Panc1 (cell line): ENCODE measurements at regions not wholly inside any gene's neighbourhood (a gene's known extent, or its start where the extent isn't known, plus 50 kb on each side); places are given as distances from the start of the nearest gene placed in this dataset.

Experiments used
- ATAC-seq: fragments of 200-7000 bp; cut with Tn5 transposase; 2 replicates; pipeline ENCODE4 v1.9.1; 2020; ENCODE audit warnings: mild to moderate bottlenecking, moderate library complexity
- BruUV-seq: library from RNA; stranded (reverse); fragments of 400-500 nt; replicated peaks from 2 replicates; lab custom pipeline; 2021; lab: Mats Ljungman, UMichigan
- CTCF ChIA-PET: fragments of 300-600 bp; sonication (Branson Sonifier 250); formaldehyde crosslinking; loops from one replicate; lab custom pipeline; 2022; ENCODE audit warnings: antibody characterized with exemption; lab: Charles Lee
- POLR2A ChIA-PET: fragments of 300-600 bp; sonication (Branson Sonifier 250); formaldehyde crosslinking; loops from one replicate; lab custom pipeline; 2022; ENCODE audit warnings: antibody characterized with exemption; lab: Charles Lee
- DNase-seq: peaks from one replicate; pipeline ENCODE4 v3.0.0-alpha.2; 2010; ENCODE audit warnings: low read depth, low spot score
- H3K27ac ChIP-seq: 2 replicates; pipeline ENCODE4 v1.5.1; 2011; ENCODE audit warnings: mild to moderate bottlenecking, low read length, inconsistent platforms
- H3K27me3 ChIP-seq: fragments of 200-500 bp; sonication (Bioruptor generic); 2 replicates; pipeline ENCODE4 v1.6.0; 2014; ENCODE audit warnings: low read length, inconsistent platforms; ENCODE audit not compliant: control insufficient read depth, insufficient read depth
- H3K36me3 ChIP-seq: fragments of 200-500 bp; sonication (Bioruptor generic); 2 replicates; pipeline ENCODE4 v1.5.1; 2014; ENCODE audit warnings: inconsistent platforms, mild to moderate bottlenecking, low read length, moderate library complexity; ENCODE audit not compliant: control insufficient read depth, insufficient read depth
- H3K4me1 ChIP-seq: 2 replicates; pipeline ENCODE4 v1.5.1; 2011; ENCODE audit warnings: inconsistent platforms, mild to moderate bottlenecking, low read length, moderate library complexity; ENCODE audit not compliant: control insufficient read depth, insufficient read depth
- H3K4me3 ChIP-seq, 2 experiments: 2 replicates each; pipeline ENCODE4 v1.5.1; 2011 to 2012; ENCODE audit warnings: low read depth in 2 of 2, low read length in 2 of 2, mild to moderate bottlenecking in 2 of 2, inconsistent platforms in 1 of 2, moderate library complexity in 1 of 2
- H3K9me3 ChIP-seq: fragments of 200-500 bp; sonication (Bioruptor generic); 2 replicates; pipeline ENCODE4 v1.5.1; 2014; ENCODE audit warnings: low read depth, mild to moderate bottlenecking, inconsistent platforms, low read length, moderate library complexity; ENCODE audit not compliant: control insufficient read depth, insufficient read depth
- CTCF ChIP-seq: fragments of 450-650 bp; IDR thresholded peaks from 2 replicates; pipeline ENCODE4 v1.5.1; 2017; ENCODE audit warnings: mild to moderate bottlenecking
- POLR2AphosphoS5 ChIP-seq: IDR thresholded peaks from 2 replicates; pipeline ENCODE4 v1.6.1; 2012; ENCODE audit warnings: mild to moderate bottlenecking, low read depth, low read length, moderate library complexity
- REST ChIP-seq, 2 experiments: IDR thresholded peaks; 2 replicates each; pipeline ENCODE4 v1.6.1; 2011 to 2012; ENCODE audit warnings: low read depth in 2 of 2, control low read depth in 1 of 2, low read length in 1 of 2, mild to moderate bottlenecking in 1 of 2, moderate library complexity in 1 of 2; ENCODE audit not compliant: insufficient read depth in 1 of 2
- SIN3A ChIP-seq: IDR thresholded peaks from 2 replicates; pipeline ENCODE4 v1.6.1; 2012; ENCODE audit warnings: low read depth, mild to moderate bottlenecking, low read length, moderate library complexity, borderline replicate concordance; ENCODE audit not compliant: insufficient read depth
- TCF7L2 ChIP-seq: IDR thresholded peaks from 2 replicates; pipeline ENCODE4 v1.6.1; 2011; ENCODE audit warnings: mild to moderate bottlenecking, low read depth, low read length, inconsistent platforms
- in situ Hi-C: cut with HindIII; loops from 2 replicates; pipeline ENCODE4 v1.10.0; 2016; ENCODE audit warnings: low sequenced_read_pairs, low pct_unique_long_range_greater_than_20kb
- intact Hi-C: fragments of 100-400 bp; cut with micrococcal nuclease; formaldehyde crosslinking; loops from one replicate; pipeline ENCODE4 v1.10.0; 2022; ENCODE audit not compliant: unreplicated experiment

GRCh38 chr4:152106113-152106763 is 345.4 kb upstream of the GATB start:
- Histone ChIP-seq H3K4me3 (no peak overlapping the region), H3K27ac (no peak overlapping the region), H3K27me3 (no peaks in the 10 kb centered on the region), H3K36me3 (no peaks in the 10 kb centered on the region), H3K9me3 (no peaks in the 10 kb centered on the region), H3K4me1 (no peaks in the 10 kb centered on the region)
- ATAC-seq, result peak; percentile 82
- POLR2A ChIA-PET, result no interaction called here
- CTCF ChIA-PET, result no interaction called here
- BruUV-seq, result no TSS peak
- in situ Hi-C loops (no loop called here), intact Hi-C loops (no loop called here)
- TF ChIP-seq SIN3A (no peak), POLR2AphosphoS5 (no peak), TCF7L2 (no peak)
- DNase-seq, result peak; percentile 73

GRCh38 chr4:152104901-152105357 is 344.1 kb upstream of the GATB start:
- in situ Hi-C loops (no loop called here), intact Hi-C loops (no loop called here)
- no TSS peak for BruUV-seq
- Histone ChIP-seq H3K4me1 (no peaks in the 10 kb centered on the region), H3K9me3 (no peaks in the 10 kb centered on the region), H3K4me3 (no peak overlapping the region), H3K27ac (no peak overlapping the region), H3K36me3 (no peaks in the 10 kb centered on the region), H3K27me3 (no peaks in the 10 kb centered on the region)
- ChIA-PET POLR2A (no interaction called here), CTCF (no interaction called here)
- ATAC-seq (no peak), DNase-seq (no peak)
- no peak for TF ChIP-seq TCF7L2
- no peak for TF ChIP-seq REST (IDR thresholded peaks at IDR 0.05; ENCODE audit: insufficient read depth in 1 of 2, low read depth in 2 of 2, low read length in 1 of 2)
- TF ChIP-seq CTCF, result no peak
- TF ChIP-seq SIN3A, result no peak
- TF ChIP-seq POLR2AphosphoS5, result no peak

GRCh38 chr4:152104356-152104755 is 343.5 kb upstream of the GATB start:
- ATAC-seq (no peak), DNase-seq (no peak)
- no peaks in the 10 kb centered on the region for H3K36me3 ChIP-seq
- no peaks in the 10 kb centered on the region for H3K4me1 ChIP-seq
- H3K27ac ChIP-seq, result no peak overlapping the region
- BruUV-seq, result no TSS peak
- H3K9me3 ChIP-seq, result no peaks in the 10 kb centered on the region
- H3K27me3 ChIP-seq, result no peaks in the 10 kb centered on the region
- ChIA-PET POLR2A (no interaction called here), CTCF (no interaction called here)
- TF ChIP-seq SIN3A, result no peak
- TF ChIP-seq TCF7L2, result no peak
- TF ChIP-seq POLR2AphosphoS5, result no peak
- TF ChIP-seq CTCF, result no peak
- intact Hi-C loops (no loop called here), in situ Hi-C loops (no loop called here)
- no peak overlapping the region for H3K4me3 ChIP-seq
